ENCODE measurements at regions not wholly inside any gene's neighbourhood (a gene's known extent, or its start where the extent isn't known, plus 50 kb on each side); places are given as distances from the start of the nearest gene placed in this dataset.
A peak's percentile ranks its signal among the peaks of the same experiment; 100 is the strongest.

- TF ChIP-seq TRAFD1 (CRISPR knock-in tag; IDR thresholded peaks at IDR 0.05; ENCODE audit: borderline replicate concordance) (no peak), SALL1 (CRISPR knock-in tag; IDR thresholded peaks at IDR 0.05) (peak; percentile 67), ZNF33B (CRISPR knock-in tag; IDR thresholded peaks at IDR 0.05) (no peak), ZNF280B (CRISPR knock-in tag; IDR thresholded peaks at IDR 0.05; ENCODE audit: borderline replicate concordance) (no peak), SAP130 (CRISPR knock-in tag; IDR thresholded peaks at IDR 0.05; ENCODE audit: low read depth) (peak; percentile 70), ZBTB34 (CRISPR knock-in tag; IDR thresholded peaks at IDR 0.05) (no peak), REXO4 (CRISPR knock-in tag; IDR thresholded peaks at IDR 0.05; ENCODE audit: borderline replicate concordance) (no peak), DR1 (CRISPR knock-in tag; IDR thresholded peaks at IDR 0.05) (no peak), SMYD3 (CRISPR knock-in tag; IDR thresholded peaks at IDR 0.05) (no peak), ZFP41 (CRISPR knock-in tag; IDR thresholded peaks at IDR 0.05; ENCODE audit: borderline replicate concordance) (no peak), ZMYM2 (CRISPR knock-in tag; IDR thresholded peaks at IDR 0.05) (no peak), SMAD9 (CRISPR knock-in tag; IDR thresholded peaks at IDR 0.05) (no peak), ZNF317 (CRISPR knock-in tag; IDR thresholded peaks at IDR 0.05) (0 out of 2 replicates have a peak, but pooled peaks have one; percentile 33), SNRNP70 (IDR thresholded peaks at IDR 0.05; ENCODE audit: low read depth, low read length) (no peak), SCMH1 (CRISPR knock-in tag; IDR thresholded peaks at IDR 0.05; ENCODE audit: borderline replicate concordance) (no peak), NCOA5 (CRISPR knock-in tag; IDR thresholded peaks at IDR 0.05) (no peak), ZNF703 (CRISPR knock-in tag; IDR thresholded peaks at IDR 0.05; ENCODE audit: borderline replicate concordance) (no peak), ZBTB46 (CRISPR knock-in tag; IDR thresholded peaks at IDR 0.05; ENCODE audit: borderline replicate concordance) (no peak), ZNF17 (CRISPR knock-in tag; IDR thresholded peaks at IDR 0.05) (0 out of 2 replicates have a peak, but pooled peaks have one; percentile 22), BRCA1 (CRISPR knock-in tag; IDR thresholded peaks at IDR 0.05) (no peak), SMARCE1 (IDR thresholded peaks at IDR 0.05; ENCODE audit: borderline replicate concordance) (no peak), CEBPB (IDR thresholded peaks at IDR 0.05; ENCODE audit: borderline replicate concordance, low read depth, low read length) (peak; percentile 95), NBN (conservative IDR thresholded peaks at IDR 0.05) (no peak)
These were observed 55.0 kb downstream of the S1PR1 start (continued) for GRCh38 chr1:101291562-101292380.

Measured in HepG2 (cell line).